ENCODE measurements at regions not wholly inside any gene's neighbourhood (a gene's known extent, or its start where the extent isn't known, plus 50 kb on each side); places are given as distances from the start of the nearest gene placed in this dataset.

DNA sequence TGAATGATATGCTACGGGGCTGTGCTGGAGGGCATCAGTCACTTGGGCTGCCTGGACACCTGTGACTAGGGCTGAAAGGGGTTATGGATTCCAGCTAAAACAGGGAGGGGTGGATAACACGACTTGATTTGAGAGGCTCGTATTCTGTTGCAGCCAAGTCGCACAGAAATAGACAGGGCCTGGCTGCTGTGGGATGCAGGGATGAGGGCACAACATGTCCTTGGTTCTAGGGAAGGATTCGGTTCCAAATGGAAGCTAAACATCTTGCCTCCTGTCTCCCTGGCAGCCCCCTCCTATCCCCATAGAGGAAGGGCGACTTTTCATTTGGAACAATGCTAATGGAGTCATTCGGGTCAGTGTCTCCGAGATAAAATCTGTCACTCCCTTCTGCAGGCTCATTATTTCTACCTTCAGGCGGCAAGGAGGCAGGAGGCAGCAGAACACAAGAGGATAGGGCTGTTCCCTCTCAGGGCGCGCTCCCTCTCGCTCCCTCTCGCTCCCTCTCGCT, 433.8 kb upstream of the RBMS3 start:
- TF ChIP-seq, protein P1, sequence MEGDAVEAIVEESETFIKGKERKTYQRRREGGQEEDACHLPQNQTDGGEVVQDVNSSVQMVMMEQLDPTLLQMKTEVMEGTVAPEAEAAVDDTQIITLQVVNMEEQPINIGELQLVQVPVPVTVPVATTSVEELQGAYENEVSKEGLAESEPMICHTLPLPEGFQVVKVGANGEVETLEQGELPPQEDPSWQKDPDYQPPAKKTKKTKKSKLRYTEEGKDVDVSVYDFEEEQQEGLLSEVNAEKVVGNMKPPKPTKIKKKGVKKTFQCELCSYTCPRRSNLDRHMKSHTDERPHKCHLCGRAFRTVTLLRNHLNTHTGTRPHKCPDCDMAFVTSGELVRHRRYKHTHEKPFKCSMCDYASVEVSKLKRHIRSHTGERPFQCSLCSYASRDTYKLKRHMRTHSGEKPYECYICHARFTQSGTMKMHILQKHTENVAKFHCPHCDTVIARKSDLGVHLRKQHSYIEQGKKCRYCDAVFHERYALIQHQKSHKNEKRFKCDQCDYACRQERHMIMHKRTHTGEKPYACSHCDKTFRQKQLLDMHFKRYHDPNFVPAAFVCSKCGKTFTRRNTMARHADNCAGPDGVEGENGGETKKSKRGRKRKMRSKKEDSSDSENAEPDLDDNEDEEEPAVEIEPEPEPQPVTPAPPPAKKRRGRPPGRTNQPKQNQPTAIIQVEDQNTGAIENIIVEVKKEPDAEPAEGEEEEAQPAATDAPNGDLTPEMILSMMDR (IDR thresholded peaks at IDR 0.05): no peak
- no peak for TF ChIP-seq EZH2 (IDR thresholded peaks at IDR 0.05)
